K562 (cell line): ENCODE measurements at regions not wholly inside any gene's neighbourhood (a gene's known extent, or its start where the extent isn't known, plus 50 kb on each side); places are given as distances from the start of the nearest gene placed in this dataset.

Experiments used
- CBX1 ChIP-seq: sonication (generic); IDR thresholded peaks from 2 replicates; pipeline ENCODE4 v1.6.1; 2016; ENCODE audit warnings: antibody characterized with exemption, low read depth, mild to moderate bottlenecking
- DPF2 ChIP-seq: fragments of 450-650 bp; IDR thresholded peaks from 2 replicates; pipeline ENCODE4 v1.6.1; 2016
- GABPA ChIP-seq: fragments of 200-800 bp; sonication (Bioruptor generic); conservative IDR thresholded peaks from 2 replicates; pipeline ENCODE4 v1.6.1; 2016; ENCODE audit warnings: low read depth, missing genetic modification characterization, missing compliant biosample characterization
- GTF2F1 ChIP-seq: IDR thresholded peaks from 2 replicates; pipeline ENCODE4 v1.6.1; 2011; ENCODE audit warnings: low read depth, low read length, improper control_type of control experiment
- MXI1 ChIP-seq: IDR thresholded peaks from 2 replicates; pipeline ENCODE4 v1.6.1; 2011; ENCODE audit warnings: low read depth, mild to moderate bottlenecking, improper control_type of control experiment, low read length
- PURB ChIP-seq: sonication (generic); formaldehyde crosslinking; IDR thresholded peaks from 2 replicates; pipeline ENCODE4 v1.9.0; 2021; ENCODE audit warnings: low read depth, mild to moderate bottlenecking, missing genetic modification reagents
- RB1 ChIP-seq: fragments of 450-650 bp; IDR thresholded peaks from 2 replicates; pipeline ENCODE4 v1.6.1; 2017; ENCODE audit warnings: low read depth, mild to moderate bottlenecking
- RNF2 ChIP-seq: sonication (generic); IDR thresholded peaks from 2 replicates; pipeline ENCODE4 v1.6.1; 2016
- TF ChIP-seq, protein P1 (sequence below): sonication (generic); formaldehyde crosslinking; IDR thresholded peaks from 2 replicates; pipeline ENCODE4 v1.8.1; 2022; ENCODE audit warnings: missing genetic modification reagents
- TF ChIP-seq, protein P2 (sequence below), 3 experiments: IDR thresholded peaks in 2 of 3; conservative IDR thresholded peaks in 1 of 3; 2 replicates each; pipeline ENCODE4 v1.5.1; 2011 to 2012; ENCODE audit warnings: low read length in 3 of 3, mild to moderate bottlenecking in 3 of 3, control low read depth in 2 of 3, improper control_type of control experiment in 1 of 3, inconsistent platforms in 1 of 3, low read depth in 1 of 3, mixed read lengths in 1 of 3, moderate library complexity in 1 of 3; ENCODE audit not compliant: insufficient read depth in 2 of 3
- TF ChIP-seq, protein P3 (sequence below): sonication (generic); formaldehyde crosslinking; IDR thresholded peaks from 2 replicates; pipeline ENCODE4 v1.8.0; 2023; ENCODE audit warnings: missing genetic modification reagents, mild to moderate bottlenecking, borderline replicate concordance
- TF ChIP-seq, protein P4 (sequence below): sonication (generic); formaldehyde crosslinking; IDR thresholded peaks from 2 replicates; pipeline ENCODE4 v1.8.0; 2022; ENCODE audit warnings: mild to moderate bottlenecking, missing genetic modification reagents
- TF ChIP-seq, protein P5 (sequence below): sonication (generic); formaldehyde crosslinking; IDR thresholded peaks from 2 replicates; pipeline ENCODE4 v1.8.1; 2023; ENCODE audit warnings: mild to moderate bottlenecking, missing genetic modification reagents
- TF ChIP-seq, protein P6 (sequence below): sonication (generic); formaldehyde crosslinking; IDR thresholded peaks from 2 replicates; pipeline ENCODE4 v1.5.0; 2020; ENCODE audit warnings: missing genetic modification reagents

DNA sequence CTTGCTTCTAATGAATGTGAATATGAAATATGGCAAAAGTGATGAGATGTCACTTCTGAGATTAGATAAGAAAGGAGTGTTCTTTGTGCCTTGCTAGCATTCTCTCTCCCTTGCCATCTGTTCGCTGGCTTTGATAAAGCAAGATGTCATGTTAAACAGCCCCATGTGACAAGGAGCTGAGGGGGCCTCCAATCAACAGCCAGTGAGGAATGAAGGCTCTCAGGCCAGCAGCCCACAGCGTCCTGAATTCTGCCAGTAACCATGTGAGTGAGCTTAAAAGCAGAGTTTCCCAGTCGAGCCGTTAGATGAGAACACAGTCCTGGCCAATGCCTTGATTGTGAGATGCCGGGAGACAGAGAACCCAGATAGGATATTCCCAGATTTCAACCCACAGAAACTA, 198.8 kb downstream of the IRS1 start:
- TF ChIP-seq, protein P1, sequence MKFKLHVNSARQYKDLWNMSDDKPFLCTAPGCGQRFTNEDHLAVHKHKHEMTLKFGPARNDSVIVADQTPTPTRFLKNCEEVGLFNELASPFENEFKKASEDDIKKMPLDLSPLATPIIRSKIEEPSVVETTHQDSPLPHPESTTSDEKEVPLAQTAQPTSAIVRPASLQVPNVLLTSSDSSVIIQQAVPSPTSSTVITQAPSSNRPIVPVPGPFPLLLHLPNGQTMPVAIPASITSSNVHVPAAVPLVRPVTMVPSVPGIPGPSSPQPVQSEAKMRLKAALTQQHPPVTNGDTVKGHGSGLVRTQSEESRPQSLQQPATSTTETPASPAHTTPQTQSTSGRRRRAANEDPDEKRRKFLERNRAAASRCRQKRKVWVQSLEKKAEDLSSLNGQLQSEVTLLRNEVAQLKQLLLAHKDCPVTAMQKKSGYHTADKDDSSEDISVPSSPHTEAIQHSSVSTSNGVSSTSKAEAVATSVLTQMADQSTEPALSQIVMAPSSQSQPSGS (CRISPR knock-in tag), result no peak
- no peak for TF ChIP-seq GTF2F1
- TF ChIP-seq PURB, result no peak
- TF ChIP-seq CBX1, result no peak
- TF ChIP-seq, protein P2, sequence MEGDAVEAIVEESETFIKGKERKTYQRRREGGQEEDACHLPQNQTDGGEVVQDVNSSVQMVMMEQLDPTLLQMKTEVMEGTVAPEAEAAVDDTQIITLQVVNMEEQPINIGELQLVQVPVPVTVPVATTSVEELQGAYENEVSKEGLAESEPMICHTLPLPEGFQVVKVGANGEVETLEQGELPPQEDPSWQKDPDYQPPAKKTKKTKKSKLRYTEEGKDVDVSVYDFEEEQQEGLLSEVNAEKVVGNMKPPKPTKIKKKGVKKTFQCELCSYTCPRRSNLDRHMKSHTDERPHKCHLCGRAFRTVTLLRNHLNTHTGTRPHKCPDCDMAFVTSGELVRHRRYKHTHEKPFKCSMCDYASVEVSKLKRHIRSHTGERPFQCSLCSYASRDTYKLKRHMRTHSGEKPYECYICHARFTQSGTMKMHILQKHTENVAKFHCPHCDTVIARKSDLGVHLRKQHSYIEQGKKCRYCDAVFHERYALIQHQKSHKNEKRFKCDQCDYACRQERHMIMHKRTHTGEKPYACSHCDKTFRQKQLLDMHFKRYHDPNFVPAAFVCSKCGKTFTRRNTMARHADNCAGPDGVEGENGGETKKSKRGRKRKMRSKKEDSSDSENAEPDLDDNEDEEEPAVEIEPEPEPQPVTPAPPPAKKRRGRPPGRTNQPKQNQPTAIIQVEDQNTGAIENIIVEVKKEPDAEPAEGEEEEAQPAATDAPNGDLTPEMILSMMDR (IDR thresholded peaks at IDR 0.05 in 2 of 3, conservative IDR thresholded peaks at IDR 0.05 in 1 of 3; ENCODE audit: insufficient read depth in 2 of 3, low read depth in 1 of 3, low read length in 3 of 3), result no peak
- TF ChIP-seq, protein P3, sequence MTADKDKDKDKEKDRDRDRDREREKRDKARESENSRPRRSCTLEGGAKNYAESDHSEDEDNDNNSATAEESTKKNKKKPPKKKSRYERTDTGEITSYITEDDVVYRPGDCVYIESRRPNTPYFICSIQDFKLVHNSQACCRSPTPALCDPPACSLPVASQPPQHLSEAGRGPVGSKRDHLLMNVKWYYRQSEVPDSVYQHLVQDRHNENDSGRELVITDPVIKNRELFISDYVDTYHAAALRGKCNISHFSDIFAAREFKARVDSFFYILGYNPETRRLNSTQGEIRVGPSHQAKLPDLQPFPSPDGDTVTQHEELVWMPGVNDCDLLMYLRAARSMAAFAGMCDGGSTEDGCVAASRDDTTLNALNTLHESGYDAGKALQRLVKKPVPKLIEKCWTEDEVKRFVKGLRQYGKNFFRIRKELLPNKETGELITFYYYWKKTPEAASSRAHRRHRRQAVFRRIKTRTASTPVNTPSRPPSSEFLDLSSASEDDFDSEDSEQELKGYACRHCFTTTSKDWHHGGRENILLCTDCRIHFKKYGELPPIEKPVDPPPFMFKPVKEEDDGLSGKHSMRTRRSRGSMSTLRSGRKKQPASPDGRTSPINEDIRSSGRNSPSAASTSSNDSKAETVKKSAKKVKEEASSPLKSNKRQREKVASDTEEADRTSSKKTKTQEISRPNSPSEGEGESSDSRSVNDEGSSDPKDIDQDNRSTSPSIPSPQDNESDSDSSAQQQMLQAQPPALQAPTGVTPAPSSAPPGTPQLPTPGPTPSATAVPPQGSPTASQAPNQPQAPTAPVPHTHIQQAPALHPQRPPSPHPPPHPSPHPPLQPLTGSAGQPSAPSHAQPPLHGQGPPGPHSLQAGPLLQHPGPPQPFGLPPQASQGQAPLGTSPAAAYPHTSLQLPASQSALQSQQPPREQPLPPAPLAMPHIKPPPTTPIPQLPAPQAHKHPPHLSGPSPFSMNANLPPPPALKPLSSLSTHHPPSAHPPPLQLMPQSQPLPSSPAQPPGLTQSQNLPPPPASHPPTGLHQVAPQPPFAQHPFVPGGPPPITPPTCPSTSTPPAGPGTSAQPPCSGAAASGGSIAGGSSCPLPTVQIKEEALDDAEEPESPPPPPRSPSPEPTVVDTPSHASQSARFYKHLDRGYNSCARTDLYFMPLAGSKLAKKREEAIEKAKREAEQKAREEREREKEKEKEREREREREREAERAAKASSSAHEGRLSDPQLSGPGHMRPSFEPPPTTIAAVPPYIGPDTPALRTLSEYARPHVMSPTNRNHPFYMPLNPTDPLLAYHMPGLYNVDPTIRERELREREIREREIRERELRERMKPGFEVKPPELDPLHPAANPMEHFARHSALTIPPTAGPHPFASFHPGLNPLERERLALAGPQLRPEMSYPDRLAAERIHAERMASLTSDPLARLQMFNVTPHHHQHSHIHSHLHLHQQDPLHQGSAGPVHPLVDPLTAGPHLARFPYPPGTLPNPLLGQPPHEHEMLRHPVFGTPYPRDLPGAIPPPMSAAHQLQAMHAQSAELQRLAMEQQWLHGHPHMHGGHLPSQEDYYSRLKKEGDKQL (CRISPR knock-in tag), result no peak
- no peak for TF ChIP-seq GABPA (tag)
- TF ChIP-seq MXI1, result no peak
- TF ChIP-seq, protein P4, sequence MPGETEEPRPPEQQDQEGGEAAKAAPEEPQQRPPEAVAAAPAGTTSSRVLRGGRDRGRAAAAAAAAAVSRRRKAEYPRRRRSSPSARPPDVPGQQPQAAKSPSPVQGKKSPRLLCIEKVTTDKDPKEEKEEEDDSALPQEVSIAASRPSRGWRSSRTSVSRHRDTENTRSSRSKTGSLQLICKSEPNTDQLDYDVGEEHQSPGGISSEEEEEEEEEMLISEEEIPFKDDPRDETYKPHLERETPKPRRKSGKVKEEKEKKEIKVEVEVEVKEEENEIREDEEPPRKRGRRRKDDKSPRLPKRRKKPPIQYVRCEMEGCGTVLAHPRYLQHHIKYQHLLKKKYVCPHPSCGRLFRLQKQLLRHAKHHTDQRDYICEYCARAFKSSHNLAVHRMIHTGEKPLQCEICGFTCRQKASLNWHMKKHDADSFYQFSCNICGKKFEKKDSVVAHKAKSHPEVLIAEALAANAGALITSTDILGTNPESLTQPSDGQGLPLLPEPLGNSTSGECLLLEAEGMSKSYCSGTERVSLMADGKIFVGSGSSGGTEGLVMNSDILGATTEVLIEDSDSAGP (CRISPR knock-in tag), result no peak
- TF ChIP-seq RNF2, result no peak
- TF ChIP-seq, protein P5, sequence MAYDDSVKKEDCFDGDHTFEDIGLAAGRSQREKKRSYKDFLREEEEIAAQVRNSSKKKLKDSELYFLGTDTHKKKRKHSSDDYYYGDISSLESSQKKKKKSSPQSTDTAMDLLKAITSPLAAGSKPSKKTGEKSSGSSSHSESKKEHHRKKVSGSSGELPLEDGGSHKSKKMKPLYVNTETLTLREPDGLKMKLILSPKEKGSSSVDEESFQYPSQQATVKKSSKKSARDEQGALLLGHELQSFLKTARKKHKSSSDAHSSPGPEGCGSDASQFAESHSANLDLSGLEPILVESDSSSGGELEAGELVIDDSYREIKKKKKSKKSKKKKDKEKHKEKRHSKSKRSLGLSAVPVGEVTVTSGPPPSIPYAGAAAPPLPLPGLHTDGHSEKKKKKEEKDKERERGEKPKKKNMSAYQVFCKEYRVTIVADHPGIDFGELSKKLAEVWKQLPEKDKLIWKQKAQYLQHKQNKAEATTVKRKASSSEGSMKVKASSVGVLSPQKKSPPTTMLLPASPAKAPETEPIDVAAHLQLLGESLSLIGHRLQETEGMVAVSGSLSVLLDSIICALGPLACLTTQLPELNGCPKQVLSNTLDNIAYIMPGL (CRISPR knock-in tag), result no peak
- TF ChIP-seq DPF2, result no peak
- TF ChIP-seq RB1, result no peak
- TF ChIP-seq, protein P6, sequence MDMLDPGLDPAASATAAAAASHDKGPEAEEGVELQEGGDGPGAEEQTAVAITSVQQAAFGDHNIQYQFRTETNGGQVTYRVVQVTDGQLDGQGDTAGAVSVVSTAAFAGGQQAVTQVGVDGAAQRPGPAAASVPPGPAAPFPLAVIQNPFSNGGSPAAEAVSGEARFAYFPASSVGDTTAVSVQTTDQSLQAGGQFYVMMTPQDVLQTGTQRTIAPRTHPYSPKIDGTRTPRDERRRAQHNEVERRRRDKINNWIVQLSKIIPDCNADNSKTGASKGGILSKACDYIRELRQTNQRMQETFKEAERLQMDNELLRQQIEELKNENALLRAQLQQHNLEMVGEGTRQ, result no peak
